ENCODE measurements at regions not wholly inside any gene's neighbourhood (a gene's known extent, or its start where the extent isn't known, plus 50 kb on each side); places are given as distances from the start of the nearest gene placed in this dataset.
"Not testable (repeated sequence)": the region's sequence is repeated elsewhere in the genome, so short reads cannot be mapped to it uniquely, and the experiment has no call there.

GRCh38 chr1:121443001-121443540 lies 258.3 kb downstream of the SRGAP2C start:
- no peak for DNase-seq (ENCODE audit: low spot score)

- DNase-seq (ENCODE audit: low spot score) = no peak
Measured at GRCh38 chr1:121444096-121444495, 259.3 kb downstream of the SRGAP2C start.

GRCh38 chr1:121445679-121446078 lies 260.9 kb downstream of the SRGAP2C start:
- no peak for DNase-seq (ENCODE audit: low spot score)

GRCh38 chr1:121447280-121447923 lies 262.6 kb downstream of the SRGAP2C start:
- DNase-seq (ENCODE audit: low spot score) = not testable (repeated sequence)

- not testable (repeated sequence) for DNase-seq (ENCODE audit: low spot score)
Measured at GRCh38 chr1:121448064-121448463, 263.3 kb downstream of the SRGAP2C start.

GRCh38 chr1:121448851-121449250 lies 264.1 kb downstream of the SRGAP2C start:
- no peak for DNase-seq (ENCODE audit: low spot score)

- no peak for DNase-seq (ENCODE audit: low spot score)
Measured at GRCh38 chr1:121452484-121452883, 267.7 kb downstream of the SRGAP2C start.

GRCh38 chr1:121458291-121459048 lies 273.7 kb downstream of the SRGAP2C start:
- no peak for DNase-seq (ENCODE audit: low spot score)

GRCh38 chr1:121459235-121459634 lies 274.5 kb downstream of the SRGAP2C start:
- DNase-seq (ENCODE audit: low spot score) = no peak

- not testable (repeated sequence) for DNase-seq (ENCODE audit: low spot score)
Measured at GRCh38 chr1:121469395-121469794, 284.6 kb downstream of the SRGAP2C start.

- not testable (repeated sequence) for DNase-seq (ENCODE audit: low spot score)
Measured at GRCh38 chr1:121470401-121470800, 285.6 kb downstream of the SRGAP2C start.

- no peak for DNase-seq (ENCODE audit: low spot score)
Measured at GRCh38 chr1:121471523-121471922, 286.7 kb downstream of the SRGAP2C start.

- no peak for DNase-seq (ENCODE audit: low spot score)
Measured at GRCh38 chr1:121472017-121472416, 287.2 kb downstream of the SRGAP2C start.

GRCh38 chr1:121483234-121483633 lies 298.5 kb downstream of the SRGAP2C start:
- no peak for DNase-seq (ENCODE audit: low spot score)

GRCh38 chr1:121483961-121484424 lies 299.2 kb downstream of the SRGAP2C start:
- DNase-seq (ENCODE audit: low spot score) = no peak

GRCh38 chr1:121494796-121495195 lies 310.0 kb downstream of the SRGAP2C start:
- not testable (repeated sequence) for DNase-seq (ENCODE audit: low spot score)

- not testable (repeated sequence) for DNase-seq (ENCODE audit: low spot score)
Measured at GRCh38 chr1:121511455-121511854, 326.7 kb downstream of the SRGAP2C start.

- DNase-seq (ENCODE audit: low spot score) = not testable (repeated sequence)
Measured at GRCh38 chr1:121511876-121512275, 327.1 kb downstream of the SRGAP2C start.

GRCh38 chr1:121515235-121515634 lies 330.5 kb downstream of the SRGAP2C start:
- DNase-seq (ENCODE audit: low spot score) = no peak

- DNase-seq (ENCODE audit: low spot score) = no peak
Measured at GRCh38 chr1:121516234-121516967, 331.6 kb downstream of the SRGAP2C start.

- DNase-seq (ENCODE audit: low spot score) = no peak
Measured at GRCh38 chr1:121517586-121518230, 332.9 kb downstream of the SRGAP2C start.

- DNase-seq (ENCODE audit: low spot score) = no peak
Measured at GRCh38 chr1:121518726-121519041, 333.9 kb downstream of the SRGAP2C start.

Data from COLO829 (cell line).